Neural cell (in vitro differentiated cells): ENCODE measurements at regions not wholly inside any gene's neighbourhood (a gene's known extent, or its start where the extent isn't known, plus 50 kb on each side); places are given as distances from the start of the nearest gene placed in this dataset.

Source experiments
- H2AFZ ChIP-seq: fragments of 200-600, 300-800 bp; sonication (generic), shearing (Covaris generic); 2 replicates; pipeline ENCODE4 v1.6.0; 2014; ENCODE audit warnings: low read depth, mild to moderate bottlenecking, antibody characterized with exemption, low read length, moderate library complexity
- H3F3A ChIP-seq: fragments of 200-600 bp; shearing (Covaris generic); 2 replicates; pipeline ENCODE4 v1.6.1; 2016; ENCODE audit warnings: mild to moderate bottlenecking, moderate library complexity, mixed read lengths, antibody characterized with exemption, low read length; ENCODE audit not compliant: insufficient read depth, poor library complexity, severe bottlenecking
- H3K27ac ChIP-seq: fragments of 200-600, 300-800 bp; sonication (generic), shearing (Covaris generic); 2 replicates; pipeline ENCODE4 v1.5.1; 2014; ENCODE audit warnings: mild to moderate bottlenecking, low read length, moderate library complexity
- H3K27me3 ChIP-seq: fragments of 300-800, 200-600 bp; sonication (generic), shearing (Covaris generic); 2 replicates; pipeline ENCODE4 v1.6.0; 2014; ENCODE audit warnings: mild to moderate bottlenecking, low read depth, low read length, moderate library complexity; ENCODE audit not compliant: insufficient read depth
- H3K36me3 ChIP-seq: fragments of 300-800, 200-600 bp; sonication (generic), shearing (Covaris generic); 2 replicates; pipeline ENCODE4 v1.5.1; 2014; ENCODE audit warnings: mild to moderate bottlenecking, antibody characterized with exemption, low read length, moderate library complexity; ENCODE audit not compliant: insufficient read depth
- H3K4me2 ChIP-seq: fragments of 300-800, 200-600 bp; sonication (generic), shearing (Covaris generic); 2 replicates; pipeline ENCODE4 v1.6.0; 2014; ENCODE audit warnings: mild to moderate bottlenecking, low read length
- H3K4me3 ChIP-seq: fragments of 300-800, 200-600 bp; sonication (generic), shearing (Covaris generic); 2 replicates; pipeline ENCODE4 v1.5.1; 2014; ENCODE audit warnings: mild to moderate bottlenecking, low read length, moderate library complexity
- H3K79me2 ChIP-seq: fragments of 200-600 bp; shearing (Covaris generic); replicated peaks from 2 replicates; pipeline ENCODE4 v1.6.0; 2014; ENCODE audit warnings: mild to moderate bottlenecking, low read length, moderate library complexity; ENCODE audit not compliant: insufficient read depth
- H3K9ac ChIP-seq: fragments of 300-800, 200-600 bp; sonication (generic), shearing (Covaris generic); 2 replicates; pipeline ENCODE4 v1.6.1; 2016; ENCODE audit warnings: mild to moderate bottlenecking, low read length, mixed read lengths
- H3K9me2 ChIP-seq: fragments of 200-600 bp; shearing (Covaris generic); 2 replicates; pipeline ENCODE4 v1.6.1; 2016; ENCODE audit warnings: mild to moderate bottlenecking, low read length, mixed read lengths; ENCODE audit not compliant: insufficient read depth
- H3K9me3 ChIP-seq: fragments of 200-600, 300-800 bp; sonication (generic), shearing (Covaris generic); 2 replicates; pipeline ENCODE4 v1.6.1; 2016; ENCODE audit warnings: mild to moderate bottlenecking, mixed run types, low read length, moderate library complexity, mixed read lengths
- H4K20me1 ChIP-seq: fragments of 200-600 bp; shearing (Covaris generic); 2 replicates; pipeline ENCODE4 v1.6.1; 2016; ENCODE audit warnings: mild to moderate bottlenecking, mixed run types; ENCODE audit not compliant: insufficient read depth
- CTCF ChIP-seq: fragments of 450-650 bp; IDR thresholded peaks from 2 replicates; pipeline ENCODE4 v1.5.1; 2014; ENCODE audit warnings: antibody characterized with exemption, mild to moderate bottlenecking, moderate library complexity; ENCODE audit not compliant: poor library complexity, severe bottlenecking
- EP300 ChIP-seq: fragments of 450-650 bp; conservative IDR thresholded peaks from 2 replicates; pipeline ENCODE4 v1.6.1; 2014; ENCODE audit warnings: antibody characterized with exemption, mild to moderate bottlenecking, moderate library complexity; ENCODE audit not compliant: poor library complexity, severe bottlenecking
- EZH2 ChIP-seq: fragments of 200-600, 300-800 bp; shearing (Covaris generic), sonication (generic); IDR thresholded peaks from 2 replicates; pipeline ENCODE4 v1.6.1; 2014; ENCODE audit warnings: antibody characterized with exemption, low read length, borderline replicate concordance, mild to moderate bottlenecking; ENCODE audit not compliant: insufficient read depth, poor library complexity, severe bottlenecking
- MXI1 ChIP-seq: fragments of 450-650 bp; conservative IDR thresholded peaks from 2 replicates; pipeline ENCODE4 v1.6.1; 2014; ENCODE audit warnings: antibody characterized with exemption, mild to moderate bottlenecking; ENCODE audit not compliant: poor library complexity, severe bottlenecking
- POLR2AphosphoS5 ChIP-seq: IDR thresholded peaks from 2 replicates; pipeline ENCODE4 v1.6.1; 2012
- RAD21 ChIP-seq: fragments of 450-650 bp; conservative IDR thresholded peaks from 2 replicates; pipeline ENCODE4 v1.6.1; 2014; ENCODE audit warnings: antibody characterized with exemption, mild to moderate bottlenecking, moderate library complexity
- REST ChIP-seq: IDR thresholded peaks from 2 replicates; pipeline ENCODE4 v1.6.1; 2012; ENCODE audit warnings: borderline replicate concordance
- SMC3 ChIP-seq: fragments of 450-650 bp; conservative IDR thresholded peaks from 2 replicates; pipeline ENCODE4 v1.6.1; 2014; ENCODE audit warnings: antibody characterized with exemption, mild to moderate bottlenecking, moderate library complexity; ENCODE audit not compliant: poor library complexity
- TAF1 ChIP-seq: IDR thresholded peaks from 2 replicates; pipeline ENCODE4 v1.6.1; 2012; ENCODE audit warnings: low read depth

GRCh38 chr4:14850455-14851097 is 151.7 kb upstream of the CPEB2 start:
- H4K20me1 ChIP-seq, result no peaks in the 10 kb centered on the region
- H2AFZ ChIP-seq, result no peak overlapping the region
- no peak overlapping the region for H3K9ac ChIP-seq
- no peak overlapping the region for H3K4me2 ChIP-seq
- no peaks in the 10 kb centered on the region for H3K9me3 ChIP-seq
- no peaks in the 10 kb centered on the region for H3K79me2 ChIP-seq
- H3K27me3 ChIP-seq, result no peaks in the 10 kb centered on the region
- H3K36me3 ChIP-seq, result no peaks in the 10 kb centered on the region
- no peak overlapping the region for H3K27ac ChIP-seq
- no peak overlapping the region for H3K4me3 ChIP-seq
- TF ChIP-seq EP300 (no peak), MXI1 (no peak), SMC3 (no peak), RAD21 (no peak), TAF1 (no peak), CTCF (no peak), REST (no peak), POLR2AphosphoS5 (no peak), EZH2 (no peak)
- no peaks in the 10 kb centered on the region for H3K9me2 ChIP-seq
- no peaks in the 10 kb centered on the region for H3F3A ChIP-seq

GRCh38 chr4:14853176-14853943 is 148.9 kb upstream of the CPEB2 start:
- Histone ChIP-seq H3K9ac (no peak overlapping the region), H3K27ac (no peak overlapping the region), H3K4me3 (no peak overlapping the region), H3F3A (no peaks in the 10 kb centered on the region), H4K20me1 (no peaks in the 10 kb centered on the region), H3K79me2 (no peaks in the 10 kb centered on the region), H3K4me2 (no peak overlapping the region), H3K9me3 (no peaks in the 10 kb centered on the region), H3K27me3 (no peaks in the 10 kb centered on the region), H2AFZ (no peak overlapping the region), H3K36me3 (no peaks in the 10 kb centered on the region), H3K9me2 (no peaks in the 10 kb centered on the region)
- no peak for TF ChIP-seq POLR2AphosphoS5
- TF ChIP-seq TAF1, result no peak
- no peak for TF ChIP-seq CTCF
- TF ChIP-seq EP300, result no peak
- TF ChIP-seq REST, result no peak
- no peak for TF ChIP-seq SMC3
- no peak for TF ChIP-seq EZH2
- TF ChIP-seq RAD21, result no peak
